IPS DF 6.9 (cell line): ENCODE measurements at regions not wholly inside any gene's neighbourhood (a gene's known extent, or its start where the extent isn't known, plus 50 kb on each side); places are given as distances from the start of the nearest gene placed in this dataset.
"Not testable (repeated sequence)": the region's sequence is repeated elsewhere in the genome, so short reads cannot be mapped to it uniquely, and the experiment has no call there.

Experiments
- DNase-seq: peaks from one replicate; pipeline ENCODE4 v3.0.0-alpha.2; 2013; ENCODE audit warnings: low read depth, low spot score
- H3K27ac ChIP-seq: one replicate; pipeline ENCODE4 v1.5.1; 2013; ENCODE audit warnings: low read length, control low read depth
- H3K27me3 ChIP-seq: 2 replicates; pipeline ENCODE4 v1.6.1; 2013; ENCODE audit warnings: mild to moderate bottlenecking, low read length; ENCODE audit not compliant: control insufficient read depth, insufficient read depth
- H3K36me3 ChIP-seq: 2 replicates; pipeline ENCODE4 v1.6.1; 2013; ENCODE audit warnings: low read length; ENCODE audit not compliant: control insufficient read depth, insufficient read depth
- H3K4me1 ChIP-seq: 2 replicates; pipeline ENCODE4 v1.6.1; 2013; ENCODE audit warnings: low read length; ENCODE audit not compliant: control insufficient read depth, insufficient read depth
- H3K4me3 ChIP-seq: 2 replicates; pipeline ENCODE4 v1.5.1; 2013; ENCODE audit warnings: mild to moderate bottlenecking, low read length
- H3K9me3 ChIP-seq: 2 replicates; pipeline ENCODE4 v1.6.1; 2013; ENCODE audit warnings: low read length, inconsistent platforms; ENCODE audit not compliant: control insufficient read depth, insufficient read depth
- WGBS: extraction: QIAGEN DNeasy Blood & Tissue Kit; methylation state at CpG from one replicate; pipeline ENCODE4 v1.1.7; 2013; ENCODE audit warnings: mixed read lengths, missing lambda C conversion rate; ENCODE audit not compliant: insufficient read length, insufficient coverage; 5-methylcytosine and 5-hydroxymethylcytosine counted together

DNA sequence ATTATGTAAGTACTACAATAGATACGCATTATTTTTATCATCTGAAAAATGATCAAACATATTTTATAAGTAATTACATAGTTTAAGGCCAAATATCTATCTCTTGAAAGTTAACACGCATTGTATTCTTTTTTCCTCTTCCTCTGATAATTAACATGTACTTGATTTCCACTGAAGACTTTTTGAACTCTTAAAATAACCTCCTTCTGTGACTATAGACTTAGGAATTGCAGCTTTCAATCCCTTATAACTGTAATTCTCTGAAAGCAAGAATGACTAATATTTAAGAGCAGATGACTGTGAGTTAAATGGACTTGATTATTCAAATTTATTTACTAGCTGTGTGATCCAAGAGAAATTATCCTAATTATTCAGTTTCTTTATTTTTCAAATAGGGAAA is 730.6 kb upstream of the NECTIN3 start:
- Histone ChIP-seq H3K36me3 (no peaks in the 10 kb centered on the region), H3K4me1 (no peaks in the 10 kb centered on the region), H3K27me3 (no peaks in the 10 kb centered on the region), H3K27ac (no peak overlapping the region), H3K9me3 (no peaks in the 10 kb centered on the region), H3K4me3 (no peak overlapping the region)
- WGBS = no CpG with 5 or more reads among the region's 2 CpGs
- no peak for DNase-seq

GRCh38 chr3:110343376-110343775 is 728.2 kb upstream of the NECTIN3 start:
- Histone ChIP-seq H3K4me1 (no peaks in the 10 kb centered on the region), H3K27me3 (no peaks in the 10 kb centered on the region), H3K4me3 (no peak overlapping the region), H3K27ac (no peak overlapping the region), H3K9me3 (no peaks in the 10 kb centered on the region), H3K36me3 (no peaks in the 10 kb centered on the region)
- WGBS = no CpG with 5 or more reads among the region's 3 CpGs
- no peak for DNase-seq

GRCh38 chr3:110343945-110344344 is 727.7 kb upstream of the NECTIN3 start:
- Histone ChIP-seq H3K27ac (no peak overlapping the region), H3K4me3 (no peak overlapping the region), H3K27me3 (no peaks in the 10 kb centered on the region), H3K36me3 (no peaks in the 10 kb centered on the region), H3K4me1 (no peaks in the 10 kb centered on the region), H3K9me3 (no peaks in the 10 kb centered on the region)
- no peak for DNase-seq
- no CpG with 5 or more reads among the region's 1 CpG for WGBS

DNA sequence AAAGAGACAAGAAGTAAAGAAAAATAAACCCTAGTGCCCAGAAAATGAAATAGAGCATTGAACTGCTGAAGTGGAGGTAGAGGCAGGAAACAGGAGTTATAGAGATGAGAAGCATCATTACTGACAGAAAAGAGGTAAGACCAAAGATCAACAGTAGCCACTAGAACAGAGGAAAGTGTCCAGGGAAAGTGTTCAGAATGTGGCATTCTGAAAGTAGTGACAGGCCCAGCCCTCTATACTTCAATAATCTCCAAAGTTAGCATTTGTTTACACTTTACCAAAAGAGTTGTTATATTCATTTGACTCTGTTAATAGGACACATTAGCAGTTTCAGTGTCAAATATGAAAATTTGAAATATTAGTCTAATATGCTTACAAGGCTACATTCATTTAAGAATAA is 727.1 kb upstream of the NECTIN3 start:
- no peak overlapping the region for H3K27ac ChIP-seq
- H3K36me3 ChIP-seq = no peaks in the 10 kb centered on the region
- no peak for DNase-seq
- no peaks in the 10 kb centered on the region for H3K4me1 ChIP-seq
- no peaks in the 10 kb centered on the region for H3K27me3 ChIP-seq
- H3K9me3 ChIP-seq = no peaks in the 10 kb centered on the region
- H3K4me3 ChIP-seq = no peak overlapping the region

GRCh38 chr3:110344897-110345767 is 726.5 kb upstream of the NECTIN3 start:
- Histone ChIP-seq H3K4me1 (no peaks in the 10 kb centered on the region), H3K9me3 (no peaks in the 10 kb centered on the region), H3K27ac (no peak overlapping the region), H3K27me3 (no peaks in the 10 kb centered on the region), H3K4me3 (no peak overlapping the region), H3K36me3 (no peaks in the 10 kb centered on the region)
- no CpG with 5 or more reads among the region's 5 CpGs for whole genome bisulfite sequencing
- DNase-seq = no peak

DNA sequence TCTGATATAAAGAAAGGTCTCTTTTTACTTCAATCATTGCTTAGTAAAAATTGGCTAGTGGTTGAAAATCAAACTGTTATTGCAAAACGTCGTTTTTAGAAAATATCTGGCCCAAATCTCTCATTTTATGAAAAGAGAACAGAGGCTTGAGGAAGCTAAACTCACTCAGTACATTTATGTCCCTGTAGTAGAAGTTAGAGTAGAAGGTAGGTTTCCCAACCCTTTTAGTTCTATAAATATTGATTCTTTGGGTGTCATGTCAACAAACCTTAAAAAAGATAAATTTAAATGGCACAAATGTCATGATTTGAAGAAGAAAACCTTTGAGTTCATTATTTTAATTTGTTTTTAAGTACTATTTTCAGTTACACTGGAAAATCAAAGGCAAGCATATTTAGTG is 722.3 kb upstream of the NECTIN3 start:
- no CpG with 5 or more reads among the region's 2 CpGs for WGBS

DNA sequence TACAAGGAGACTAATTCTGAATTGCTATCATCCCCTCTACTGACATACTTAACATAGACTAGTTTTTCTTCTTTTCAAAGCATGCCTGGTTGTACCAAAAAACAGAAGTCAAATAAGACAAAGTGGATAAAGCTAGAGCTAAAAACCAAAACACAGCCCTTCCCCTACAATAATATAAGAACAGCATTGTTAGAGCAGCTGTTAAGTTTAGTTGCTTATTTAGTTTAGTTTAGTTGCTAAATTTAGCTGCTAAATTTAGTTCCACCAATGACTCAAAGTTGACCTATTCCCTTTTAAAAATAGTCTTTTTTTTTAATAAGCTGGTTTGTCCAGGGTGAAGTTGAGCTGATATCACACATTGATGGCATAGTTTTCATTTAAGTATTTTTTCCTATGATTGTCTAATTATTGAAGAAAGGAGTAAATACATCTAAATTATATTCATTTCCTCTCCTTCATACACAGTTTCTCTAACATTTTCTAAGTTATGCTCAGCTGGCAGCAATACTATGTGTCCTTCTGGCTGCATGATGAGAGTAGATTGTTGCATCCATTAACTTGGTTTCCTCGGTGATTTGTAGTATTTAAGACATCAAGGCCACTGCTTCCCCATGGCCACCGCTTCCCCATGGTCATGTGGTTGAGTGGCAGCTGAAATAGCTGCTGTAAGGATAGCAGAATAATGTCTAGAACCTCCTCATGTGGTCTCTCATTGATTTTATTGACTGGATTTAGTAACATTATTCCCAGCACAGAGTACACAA is 718.6 kb upstream of the NECTIN3 start:
- DNase-seq = no peak
- WGBS = no CpG with 5 or more reads among the region's 2 CpGs
- H3K27me3 ChIP-seq = no peaks in the 10 kb centered on the region
- H3K9me3 ChIP-seq = no peaks in the 10 kb centered on the region
- H3K4me1 ChIP-seq = no peaks in the 10 kb centered on the region
- no peaks in the 10 kb centered on the region for H3K36me3 ChIP-seq
- no peak overlapping the region for H3K27ac ChIP-seq
- H3K4me3 ChIP-seq = no peak overlapping the region

More for the DNA sequence above, 722.3 kb upstream of the NECTIN3 start:
- Histone ChIP-seq H3K36me3 (no peaks in the 10 kb centered on the region), H3K27me3 (no peaks in the 10 kb centered on the region), H3K4me3 (no peak overlapping the region), H3K27ac (no peak overlapping the region), H3K4me1 (no peaks in the 10 kb centered on the region), H3K9me3 (no peaks in the 10 kb centered on the region)
- DNase-seq = no peak

DNA sequence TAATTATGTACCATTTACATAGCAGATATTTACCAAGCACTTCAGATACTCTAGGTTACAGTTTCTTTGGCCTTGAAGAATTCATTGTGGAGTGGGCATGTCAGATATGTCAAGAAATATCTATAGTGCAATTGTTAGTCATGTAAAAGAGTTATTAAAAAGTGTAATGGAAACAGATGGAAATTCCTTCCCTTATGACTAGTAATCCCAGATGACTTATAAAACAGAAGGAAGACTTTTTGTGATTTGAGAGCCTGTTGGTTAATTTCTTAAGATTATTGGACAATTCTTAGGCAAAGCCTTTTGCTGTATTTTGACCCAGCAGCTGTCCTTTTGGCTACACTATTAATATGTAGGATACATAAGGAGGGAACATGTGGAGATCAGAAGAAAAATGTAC is 708.9 kb upstream of the NECTIN3 start:
- Histone ChIP-seq H3K27ac (no peak overlapping the region), H3K27me3 (no peaks in the 10 kb centered on the region), H3K9me3 (no peaks in the 10 kb centered on the region), H3K4me3 (no peak overlapping the region), H3K4me1 (no peaks in the 10 kb centered on the region), H3K36me3 (no peaks in the 10 kb centered on the region)
- DNase-seq = no peak

DNA sequence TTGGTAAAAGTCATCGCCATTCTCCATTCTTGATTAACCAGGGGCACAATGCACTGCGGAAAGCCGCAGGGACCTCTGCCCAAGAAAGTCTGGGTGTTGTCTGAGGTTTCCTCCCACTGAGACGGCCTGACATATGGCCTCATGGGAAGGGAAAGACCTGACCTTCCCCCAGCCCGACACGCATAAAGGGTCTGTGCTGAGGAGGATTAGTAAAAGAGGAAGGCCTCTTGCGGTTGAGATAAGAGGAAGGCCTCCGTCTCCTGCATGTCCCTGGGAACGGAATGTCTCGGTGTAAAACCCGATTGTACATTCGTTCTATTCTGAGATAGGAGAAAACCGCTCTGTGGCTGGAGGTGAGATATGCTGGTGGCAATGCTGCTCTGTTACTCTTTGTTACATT is 704.3 kb upstream of the NECTIN3 start:
- not testable (repeated sequence) for H3K36me3 ChIP-seq, H3K4me3 ChIP-seq, H3K27me3 ChIP-seq, H3K4me1 ChIP-seq, H3K27ac ChIP-seq, DNase-seq, H3K9me3 ChIP-seq
- WGBS = no CpG with 5 or more reads among the region's 13 CpGs

DNA sequence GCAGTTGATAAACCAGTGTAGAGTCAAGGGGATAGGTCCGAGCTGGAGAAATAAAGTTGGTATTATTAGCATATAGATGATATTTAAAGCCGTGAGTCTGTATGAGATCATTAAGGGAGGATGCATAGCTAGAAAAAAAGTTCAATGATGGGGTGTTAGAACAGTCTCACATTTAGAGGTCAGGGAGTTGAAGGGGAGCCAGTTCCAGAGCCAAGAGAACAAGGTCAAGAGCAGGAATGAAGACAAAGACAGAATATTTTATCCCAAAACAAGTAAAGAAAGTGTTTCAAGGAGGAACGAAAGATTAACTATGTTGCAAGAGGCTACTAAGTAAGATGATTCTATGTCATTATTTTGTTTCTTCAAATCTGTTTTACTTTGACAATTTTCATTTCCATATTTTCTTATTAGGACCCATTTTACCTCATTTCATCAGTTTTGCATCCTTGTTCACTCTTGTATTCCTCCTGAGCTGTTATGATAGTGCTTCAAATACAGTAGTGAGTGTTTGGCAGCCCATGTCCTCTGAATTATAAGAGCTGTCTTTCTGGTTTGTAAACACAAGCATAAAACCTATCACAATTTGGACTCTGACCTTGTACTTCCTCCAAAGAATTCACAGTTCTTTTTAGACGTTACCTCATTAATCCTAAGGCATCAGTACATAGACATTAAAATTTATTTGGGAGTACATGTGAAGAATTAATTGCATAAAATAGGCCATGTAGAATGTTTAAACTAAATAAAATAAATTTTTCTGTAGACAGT is 695.7 kb upstream of the NECTIN3 start:
- H3K27me3 ChIP-seq = no peaks in the 10 kb centered on the region
- H3K4me3 ChIP-seq = no peak overlapping the region
- no peaks in the 10 kb centered on the region for H3K4me1 ChIP-seq
- WGBS = no CpG with 5 or more reads among the region's 4 CpGs
- no peak for DNase-seq
- no peak overlapping the region for H3K27ac ChIP-seq
- H3K36me3 ChIP-seq = no peaks in the 10 kb centered on the region
- H3K9me3 ChIP-seq = no peaks in the 10 kb centered on the region
